ENCODE measurements at regions not wholly inside any gene's neighbourhood (a gene's known extent, or its start where the extent isn't known, plus 50 kb on each side); places are given as distances from the start of the nearest gene placed in this dataset.

- no peak overlapping the region for H3K27ac Mint-ChIP-seq
- no peak for DNase-seq (ENCODE audit: low spot score in 2 of 2, unreplicated experiment in 2 of 2)
- H3K4me3 Mint-ChIP-seq = no peak overlapping the region
- H3K4me1 Mint-ChIP-seq = peaks cover 2% of the 10 kb centered on the region
- H3K9me3 Mint-ChIP-seq = no peaks in the 10 kb centered on the region
- TF ChIP-seq, protein P1, sequence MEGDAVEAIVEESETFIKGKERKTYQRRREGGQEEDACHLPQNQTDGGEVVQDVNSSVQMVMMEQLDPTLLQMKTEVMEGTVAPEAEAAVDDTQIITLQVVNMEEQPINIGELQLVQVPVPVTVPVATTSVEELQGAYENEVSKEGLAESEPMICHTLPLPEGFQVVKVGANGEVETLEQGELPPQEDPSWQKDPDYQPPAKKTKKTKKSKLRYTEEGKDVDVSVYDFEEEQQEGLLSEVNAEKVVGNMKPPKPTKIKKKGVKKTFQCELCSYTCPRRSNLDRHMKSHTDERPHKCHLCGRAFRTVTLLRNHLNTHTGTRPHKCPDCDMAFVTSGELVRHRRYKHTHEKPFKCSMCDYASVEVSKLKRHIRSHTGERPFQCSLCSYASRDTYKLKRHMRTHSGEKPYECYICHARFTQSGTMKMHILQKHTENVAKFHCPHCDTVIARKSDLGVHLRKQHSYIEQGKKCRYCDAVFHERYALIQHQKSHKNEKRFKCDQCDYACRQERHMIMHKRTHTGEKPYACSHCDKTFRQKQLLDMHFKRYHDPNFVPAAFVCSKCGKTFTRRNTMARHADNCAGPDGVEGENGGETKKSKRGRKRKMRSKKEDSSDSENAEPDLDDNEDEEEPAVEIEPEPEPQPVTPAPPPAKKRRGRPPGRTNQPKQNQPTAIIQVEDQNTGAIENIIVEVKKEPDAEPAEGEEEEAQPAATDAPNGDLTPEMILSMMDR (IDR thresholded peaks at IDR 0.05; ENCODE audit: unreplicated experiment) = no peak
- peaks cover 6% of the 10 kb centered on the region for H3K36me3 Mint-ChIP-seq
- no peaks in the 10 kb centered on the region for H3K27me3 Mint-ChIP-seq (ENCODE audit: low read depth)
Observed at GRCh38 chr2:120949027-120949956, 213.6 kb downstream of the GLI2 start.

- Mint-ChIP-seq H3K9me3 (no peaks in the 10 kb centered on the region), H3K36me3 (peaks cover 6% of the 10 kb centered on the region), H3K4me3 (no peak overlapping the region), H3K27me3 (ENCODE audit: low read depth) (no peaks in the 10 kb centered on the region), H3K4me1 (peaks cover 2% of the 10 kb centered on the region), H3K27ac (no peak overlapping the region)
- DNase-seq (ENCODE audit: low spot score in 2 of 2, unreplicated experiment in 2 of 2) = no peak
- TF ChIP-seq, protein P1 (IDR thresholded peaks at IDR 0.05; ENCODE audit: unreplicated experiment) = no peak
Observed at GRCh38 chr2:120949957-120950590, 214.4 kb downstream of the GLI2 start.

- TF ChIP-seq, protein P1 (IDR thresholded peaks at IDR 0.05; ENCODE audit: unreplicated experiment) = no peak
- Mint-ChIP-seq H3K27ac (no peak overlapping the region), H3K9me3 (no peaks in the 10 kb centered on the region), H3K36me3 (peaks cover 14% of the 10 kb centered on the region), H3K4me1 (no peaks in the 10 kb centered on the region), H3K4me3 (no peak overlapping the region), H3K27me3 (ENCODE audit: low read depth) (no peaks in the 10 kb centered on the region)
- no peak for DNase-seq (ENCODE audit: low spot score in 2 of 2, unreplicated experiment in 2 of 2)
Observed at GRCh38 chr2:120951693-120952092, 216.0 kb downstream of the GLI2 start.

DNA sequence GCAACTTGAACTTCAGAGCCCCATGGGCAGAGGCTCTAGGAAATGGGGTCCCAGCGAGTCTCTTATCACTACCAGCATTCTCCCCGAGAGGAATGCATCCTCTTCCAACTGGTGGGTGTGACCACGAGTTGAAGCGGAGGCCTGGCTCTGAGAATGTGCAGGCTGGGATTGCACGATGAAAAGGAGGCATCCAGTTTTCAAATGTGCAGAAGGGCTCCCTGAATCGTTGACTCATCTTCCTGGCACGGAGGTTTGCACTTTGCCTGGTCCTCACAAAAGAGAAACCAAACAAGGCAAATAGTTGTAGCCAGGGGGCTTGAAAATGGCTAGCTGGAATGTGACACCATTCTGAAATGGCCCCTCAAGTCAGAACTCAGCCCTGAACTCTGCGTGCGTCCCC lies 216.7 kb downstream of the GLI2 start:
- no peak overlapping the region for H3K27ac Mint-ChIP-seq
- H3K9me3 Mint-ChIP-seq = no peaks in the 10 kb centered on the region
- no peak for DNase-seq (ENCODE audit: low spot score in 2 of 2, unreplicated experiment in 2 of 2)
- no peaks in the 10 kb centered on the region for H3K27me3 Mint-ChIP-seq (ENCODE audit: low read depth)
- no peak overlapping the region for H3K4me3 Mint-ChIP-seq
- no peaks in the 10 kb centered on the region for H3K4me1 Mint-ChIP-seq
- TF ChIP-seq, protein P1 (IDR thresholded peaks at IDR 0.05; ENCODE audit: unreplicated experiment) = no peak
- peaks cover 16% of the 10 kb centered on the region for H3K36me3 Mint-ChIP-seq

GRCh38 chr2:120953066-120953756 lies 217.5 kb downstream of the GLI2 start:
- Mint-ChIP-seq H3K27ac (no peak overlapping the region), H3K36me3 (peaks cover 18% of the 10 kb centered on the region), H3K4me1 (no peaks in the 10 kb centered on the region), H3K27me3 (ENCODE audit: low read depth) (no peaks in the 10 kb centered on the region), H3K4me3 (no peak overlapping the region), H3K9me3 (no peaks in the 10 kb centered on the region)
- no peak for DNase-seq (ENCODE audit: low spot score in 2 of 2, unreplicated experiment in 2 of 2)
- TF ChIP-seq, protein P1 (IDR thresholded peaks at IDR 0.05; ENCODE audit: unreplicated experiment) = no peak
